HT-29 (cell line): ENCODE measurements at regions not wholly inside any gene's neighbourhood (a gene's known extent, or its start where the extent isn't known, plus 50 kb on each side); places are given as distances from the start of the nearest gene placed in this dataset.

Experiments
- DNase-seq: peaks from one replicate; pipeline ENCODE4 v3.0.0-alpha.2; 2015; ENCODE audit warnings: low spot score

DNA sequence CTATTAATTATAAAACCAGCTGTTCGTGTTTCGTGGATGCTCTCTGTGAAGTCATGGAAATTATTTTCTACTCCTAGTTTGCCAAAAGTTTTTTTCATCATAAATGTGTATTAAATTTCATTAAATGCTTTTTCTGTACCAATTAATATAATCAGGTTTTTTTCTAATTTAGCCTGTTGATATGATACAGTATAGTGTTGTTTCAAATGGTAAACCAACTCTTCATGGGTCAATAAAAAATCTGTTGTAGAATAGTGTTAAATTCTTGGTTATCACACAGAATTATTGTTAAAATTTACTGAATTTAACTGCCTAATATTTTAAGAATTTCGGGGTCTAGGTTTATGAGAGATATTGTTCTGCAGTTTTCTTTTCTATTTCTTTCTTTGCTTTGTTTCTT is 505.9 kb upstream of the MANEA start:
- no peak for DNase-seq

DNA sequence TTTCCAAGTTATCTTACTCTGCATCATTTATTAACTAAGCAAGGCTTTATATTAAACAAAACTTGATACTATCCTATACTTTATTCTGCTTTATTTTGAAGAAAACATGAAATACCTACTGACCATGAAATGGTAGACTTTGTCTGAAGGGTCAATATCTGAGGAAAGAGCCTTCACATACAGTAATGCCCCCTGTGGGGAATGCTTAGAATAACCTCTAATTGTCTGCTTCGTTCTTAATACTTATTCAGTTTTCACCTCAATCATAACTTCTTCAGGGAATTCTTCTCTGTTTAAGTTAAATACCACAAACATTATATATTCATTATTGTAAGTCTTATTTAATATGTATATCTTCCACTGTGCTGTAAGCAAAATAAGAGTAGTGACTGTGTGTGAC is 498.9 kb upstream of the MANEA start:
- DNase-seq = no peak

DNA sequence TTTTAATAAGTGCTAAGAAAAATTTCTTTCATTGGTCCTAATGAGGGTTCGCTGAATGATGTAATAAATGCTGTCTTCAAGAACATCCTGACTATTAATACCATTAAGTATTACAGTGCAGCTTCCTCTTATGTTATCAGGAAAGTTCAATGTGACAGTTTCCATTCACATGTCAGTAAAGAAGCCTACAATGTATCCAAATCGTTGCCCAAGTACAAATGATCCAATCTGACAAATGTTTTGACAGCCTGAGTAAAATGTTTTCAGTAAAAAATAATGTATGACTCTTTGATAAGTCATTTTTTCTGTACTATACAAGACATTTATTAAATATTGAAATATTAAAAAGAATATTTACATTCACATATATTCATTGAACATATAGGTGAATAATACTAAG is 496.1 kb upstream of the MANEA start:
- DNase-seq = no peak

- no peak for DNase-seq
Measured at GRCh38 chr6:95081949-95082348, 495.4 kb upstream of the MANEA start.

DNA sequence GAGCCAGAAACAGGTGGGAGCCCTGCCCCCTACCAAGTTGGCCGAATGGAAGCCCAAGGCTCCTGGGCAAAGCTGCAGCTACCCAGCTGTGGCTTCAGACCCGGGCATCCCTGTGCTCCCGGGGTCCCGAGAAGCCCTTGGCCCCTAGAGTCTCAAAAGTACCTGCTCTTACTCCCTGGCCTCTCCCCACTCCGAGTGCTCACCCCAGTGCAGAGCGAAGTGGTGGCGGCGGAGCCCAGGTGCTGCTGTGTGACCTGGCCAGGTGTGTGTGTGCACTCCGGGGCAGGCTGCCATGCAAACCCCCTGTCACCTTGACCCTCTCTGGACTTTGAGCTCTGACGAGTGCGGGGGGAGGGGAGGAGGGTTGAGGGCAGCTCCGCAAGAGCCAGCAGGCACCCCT is 493.8 kb upstream of the MANEA start:
- DNase-seq = no peak

GRCh38 chr6:95084867-95085266 is 492.5 kb upstream of the MANEA start:
- DNase-seq = no peak

- DNase-seq = peak; percentile 70
Measured at GRCh38 chr6:95087394-95088097, 489.8 kb upstream of the MANEA start.

DNA sequence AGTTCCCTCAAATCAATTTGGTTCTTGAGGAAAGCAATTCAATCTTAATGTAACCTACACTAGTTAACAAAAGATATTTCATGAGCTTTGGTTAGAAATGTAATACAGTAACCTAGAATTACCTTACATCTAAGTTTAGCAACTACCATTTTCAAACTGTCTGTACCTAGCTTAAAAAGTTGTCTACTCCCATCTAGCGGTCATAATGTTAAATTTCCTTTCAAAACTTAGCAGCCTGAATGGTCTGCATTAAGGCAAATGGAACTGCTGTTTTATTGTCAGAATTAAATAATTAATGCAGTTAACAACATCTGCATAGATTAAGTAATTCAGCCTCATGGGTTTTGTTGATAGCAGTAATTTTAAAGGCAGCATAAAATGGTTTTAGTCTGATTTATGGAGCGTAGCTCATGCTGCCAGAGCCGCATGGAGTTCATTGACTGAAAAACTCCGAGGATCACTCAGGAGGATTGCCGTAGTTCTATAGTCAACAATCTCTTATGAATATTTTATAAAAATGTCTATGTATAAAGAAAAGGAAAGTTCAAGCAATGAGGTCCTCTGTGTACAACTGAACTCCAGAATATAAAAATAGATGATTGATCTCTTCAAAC is 485.4 kb upstream of the MANEA start:
- peak; percentile 67 for DNase-seq

GRCh38 chr6:95093154-95093553 is 484.2 kb upstream of the MANEA start:
- DNase-seq = no peak

DNA sequence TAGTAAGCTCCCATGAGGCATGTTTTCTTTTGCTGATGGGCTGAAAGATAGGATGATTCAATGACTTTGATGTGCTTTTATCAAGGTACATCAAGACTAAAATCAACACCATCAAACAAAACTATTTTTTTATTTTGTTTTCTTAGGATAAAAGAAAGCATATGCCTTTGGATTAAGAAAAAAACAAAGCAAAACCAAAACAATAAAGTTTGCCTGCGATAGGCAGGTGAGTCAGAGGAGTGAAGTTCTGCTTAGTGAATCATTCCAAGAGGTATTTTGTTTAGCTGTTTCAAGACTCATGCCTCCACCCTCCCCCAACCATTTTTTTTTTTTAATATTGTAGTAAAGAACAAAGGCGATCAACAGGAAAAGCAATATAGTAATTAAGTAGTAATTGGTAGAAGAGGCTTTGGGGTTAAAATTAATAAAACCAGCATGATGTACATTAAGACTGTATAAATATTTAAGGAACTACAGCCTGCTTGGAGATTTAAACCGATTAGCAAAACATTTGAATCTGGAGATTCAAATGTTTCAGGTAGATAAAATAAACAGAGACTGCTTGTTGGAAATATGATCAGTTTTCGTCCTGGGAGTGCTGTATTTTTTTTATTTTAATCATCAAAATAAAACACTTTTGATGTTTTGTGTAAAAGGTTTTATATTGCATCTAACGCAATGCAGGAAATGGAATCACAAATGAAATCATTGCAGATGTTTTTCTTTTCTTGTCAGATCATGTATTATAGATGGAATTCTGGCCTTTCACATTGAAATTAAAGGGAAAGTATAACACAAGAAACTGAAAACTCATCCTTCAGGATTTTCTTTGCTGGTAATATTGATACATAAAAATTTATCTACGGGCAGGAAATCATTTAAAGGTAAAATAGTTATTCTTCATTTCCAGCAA is 482.3 kb upstream of the MANEA start:
- peak; percentile 54 for DNase-seq

DNA sequence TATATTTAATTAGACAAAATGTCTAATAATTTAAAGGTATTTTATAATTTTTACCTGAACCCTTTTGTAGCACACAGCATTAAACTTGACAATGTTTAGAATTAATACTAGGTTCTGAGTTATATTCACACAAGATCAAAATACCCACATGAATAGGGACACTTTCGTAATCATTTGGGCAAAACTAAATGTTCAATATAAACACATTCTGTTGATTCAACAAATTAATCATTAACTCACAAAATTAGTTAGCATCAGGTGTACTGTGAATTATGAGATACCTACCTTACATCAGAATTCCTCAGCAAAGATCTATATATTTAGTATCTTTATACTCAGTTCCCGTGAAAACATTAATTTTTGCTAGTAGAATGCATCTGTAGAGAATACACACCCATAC is 481.5 kb upstream of the MANEA start:
- no peak for DNase-seq

DNA sequence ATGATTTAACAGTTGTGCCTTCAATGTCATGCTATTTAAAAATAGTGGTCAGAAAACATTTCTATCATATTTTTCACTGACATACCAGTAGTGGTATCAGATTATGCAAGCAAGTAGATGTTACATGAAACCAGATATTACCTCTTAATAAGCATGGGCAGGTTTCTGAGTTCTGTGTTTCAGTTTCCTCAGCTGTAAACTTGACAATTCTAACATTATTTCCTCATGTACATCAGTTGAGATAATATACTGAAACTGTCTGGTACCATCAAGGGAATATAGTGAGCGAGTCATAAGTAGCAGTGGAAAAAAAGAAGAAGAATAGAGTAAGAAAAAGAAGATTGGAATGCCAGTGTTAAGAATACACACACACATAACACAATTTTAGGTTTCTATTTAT is 477.9 kb upstream of the MANEA start:
- DNase-seq = no peak

- no peak for DNase-seq
Measured at GRCh38 chr6:95109212-95109611, 468.1 kb upstream of the MANEA start.

DNA sequence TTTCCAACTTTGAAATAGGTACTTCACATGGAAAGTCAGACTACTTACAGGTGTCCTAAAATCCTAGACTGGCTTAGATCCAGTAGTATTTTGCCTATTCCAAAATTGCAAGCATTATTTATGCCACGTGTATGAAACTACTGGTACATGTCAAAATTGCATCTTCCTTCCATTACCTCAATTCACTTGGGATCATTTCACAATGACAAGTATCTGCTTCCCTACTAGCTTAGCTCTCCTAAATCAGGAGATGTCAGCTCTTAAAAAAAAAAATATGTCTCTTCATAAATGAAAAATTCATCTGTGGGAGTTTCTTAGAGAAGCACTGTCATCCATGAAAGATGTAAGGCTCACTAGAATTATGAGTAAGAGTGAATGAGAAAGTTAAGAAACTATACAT is 466.6 kb upstream of the MANEA start:
- DNase-seq = no peak

DNA sequence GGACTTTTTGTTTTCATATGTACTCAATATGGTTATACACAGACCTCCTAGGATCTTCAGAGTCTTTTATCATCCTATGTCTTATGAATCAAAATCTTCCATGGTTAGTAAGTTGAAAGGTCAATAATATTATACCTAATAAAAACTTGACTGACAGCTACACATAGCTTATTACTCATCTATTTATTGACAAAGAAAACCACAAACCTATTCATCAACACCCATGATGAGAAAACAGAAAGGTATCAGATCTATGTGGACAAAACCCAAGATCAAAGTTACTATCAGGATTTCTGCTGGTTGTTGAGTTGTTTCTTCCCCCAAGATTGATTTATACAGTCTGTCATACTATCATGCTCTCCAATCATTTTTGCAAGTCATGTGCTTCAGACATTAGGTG is 460.1 kb upstream of the MANEA start:
- peak; percentile 23 for DNase-seq

GRCh38 chr6:95119927-95120326 is 457.4 kb upstream of the MANEA start:
- DNase-seq = no peak

DNA sequence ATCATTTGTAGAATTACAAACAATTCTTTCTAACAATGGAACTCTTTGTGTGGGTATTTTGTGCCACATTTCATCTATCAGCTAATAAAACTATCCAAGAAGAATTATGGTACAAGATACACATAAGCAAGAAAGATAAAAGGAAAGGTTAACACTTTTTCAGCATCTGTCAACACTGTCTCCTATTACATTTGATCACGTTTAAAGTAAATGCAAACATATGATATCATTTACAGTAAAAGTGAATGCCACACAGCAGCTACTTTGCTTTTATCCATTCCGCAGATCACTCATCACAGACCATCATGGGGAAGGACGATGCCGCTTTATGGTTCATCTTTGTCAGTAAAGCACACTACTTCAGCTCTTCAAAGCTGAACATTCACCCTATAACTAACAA is 456.4 kb upstream of the MANEA start:
- no peak for DNase-seq

DNA sequence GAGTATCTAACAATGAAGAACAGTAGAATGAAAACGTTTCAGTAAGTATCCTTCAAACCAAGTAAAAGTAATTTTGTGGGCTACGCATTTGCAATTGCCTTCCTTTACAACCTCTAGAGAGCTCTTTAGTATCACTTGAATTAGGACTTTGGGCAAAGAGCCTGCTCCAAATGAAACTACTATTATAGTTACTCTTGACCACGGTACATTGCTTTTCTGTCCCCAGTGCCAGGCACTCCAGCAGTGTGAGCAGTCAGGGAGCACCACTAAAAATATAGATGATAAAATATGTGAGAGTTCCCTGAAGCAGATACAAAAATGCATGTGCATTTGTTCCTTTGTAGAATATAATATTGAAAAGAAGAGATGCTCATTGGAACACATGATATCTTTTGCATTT is 450.1 kb upstream of the MANEA start:
- no peak for DNase-seq

DNA sequence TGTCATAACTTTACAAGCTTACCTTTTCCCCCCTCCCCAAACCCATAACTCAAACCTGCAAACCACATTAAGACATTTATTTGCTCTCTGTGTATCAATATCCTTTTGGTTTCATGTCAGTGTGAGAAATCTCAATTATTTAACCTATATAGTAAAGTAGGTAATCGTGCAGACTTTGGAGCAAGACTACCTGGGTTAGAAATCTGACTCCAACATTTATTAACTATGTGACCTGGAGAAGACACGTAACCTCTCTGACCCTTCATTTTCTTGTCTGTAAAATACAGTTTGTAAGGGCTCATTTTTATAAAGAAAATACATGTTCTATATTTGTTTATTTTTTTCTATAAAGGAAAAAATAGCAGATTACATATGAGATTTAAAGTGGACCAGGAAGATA is 448.9 kb upstream of the MANEA start:
- no peak for DNase-seq

GRCh38 chr6:95128947-95129346 is 448.4 kb upstream of the MANEA start:
- no peak for DNase-seq

DNA sequence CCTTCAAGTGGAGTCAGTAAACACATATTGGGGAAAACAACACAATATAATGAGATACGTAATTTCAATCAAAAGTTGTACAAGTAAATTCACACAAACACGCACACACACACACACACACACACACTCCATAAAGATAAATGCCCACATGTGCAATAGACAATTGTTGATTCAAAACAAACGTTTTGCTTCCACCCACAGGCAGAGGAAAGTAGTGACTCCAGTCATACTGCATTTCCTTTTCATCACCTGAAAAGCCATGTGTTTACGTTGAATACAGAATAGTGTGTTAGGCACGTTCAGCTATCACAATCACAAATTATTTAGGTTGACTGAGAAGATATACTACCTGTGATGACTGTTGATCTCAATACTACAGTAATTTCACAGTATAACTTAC is 443.8 kb upstream of the MANEA start:
- peak; percentile 58 for DNase-seq

DNA sequence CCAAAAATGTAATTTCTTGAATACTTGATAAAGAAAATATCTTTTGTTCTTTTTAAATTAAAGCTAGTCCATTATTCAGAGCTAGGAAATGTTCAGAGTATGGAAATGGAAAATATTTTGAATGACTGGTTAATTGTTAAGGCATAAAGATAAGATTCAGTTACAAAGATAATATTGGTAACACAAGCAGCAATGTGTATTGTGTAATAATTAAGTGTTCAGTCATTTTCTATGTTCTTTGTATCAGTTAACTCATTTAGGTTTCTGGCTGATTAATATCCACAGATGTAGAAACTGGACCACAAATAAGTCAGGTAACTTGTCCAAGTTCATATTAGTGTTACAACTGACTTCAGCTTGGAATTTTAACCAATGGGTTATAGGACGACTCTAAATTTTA is 442.2 kb upstream of the MANEA start:
- no peak for DNase-seq

DNA sequence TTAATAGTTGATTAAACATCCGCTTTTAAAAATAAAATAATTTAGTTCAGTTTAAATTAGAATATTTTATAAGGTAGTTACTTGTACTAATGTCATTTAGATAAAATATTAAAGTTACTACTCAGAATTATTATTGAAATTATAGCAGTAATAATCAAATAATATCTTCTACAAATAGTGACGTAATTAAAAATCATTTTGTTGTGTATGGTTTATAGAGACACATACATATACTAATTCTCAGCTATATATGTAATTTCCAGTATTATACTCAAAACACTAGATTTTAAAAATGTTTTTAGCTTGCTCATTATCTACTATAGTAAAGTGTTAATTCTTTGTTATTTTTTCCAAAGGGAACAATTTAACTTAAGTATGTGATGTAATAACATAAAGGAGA is 435.2 kb upstream of the MANEA start:
- DNase-seq = no peak
